ENCODE measurements at regions not wholly inside any gene's neighbourhood (a gene's known extent, or its start where the extent isn't known, plus 50 kb on each side); places are given as distances from the start of the nearest gene placed in this dataset.

- TF ChIP-seq CTCF (IDR thresholded peaks at IDR 0.05 in 2 of 3, conservative IDR thresholded peaks at IDR 0.05 in 1 of 3; ENCODE audit: insufficient read depth in 2 of 3, low read depth in 1 of 3, low read length in 3 of 3) (no peak), HINFP (tag; conservative IDR thresholded peaks at IDR 0.05; ENCODE audit: low read depth) (no peak), RFX5 (IDR thresholded peaks at IDR 0.05; ENCODE audit: low read depth, low read length) (no peak), CREB1 (IDR thresholded peaks at IDR 0.05) (no peak), CREB1 (CRISPR knock-in tag; IDR thresholded peaks at IDR 0.05) (no peak), TSC22D4 (tag; IDR thresholded peaks at IDR 0.05) (no peak), ZKSCAN8 (CRISPR knock-in tag; IDR thresholded peaks at IDR 0.05) (no peak), EZH2 (IDR thresholded peaks at IDR 0.05; ENCODE audit: borderline replicate concordance, low read depth, low read length) (no peak)
Observed at GRCh38 chr6:125357515-125358256, 55.9 kb upstream of the HDDC2 start.
